ENCODE measurements at regions not wholly inside any gene's neighbourhood (a gene's known extent, or its start where the extent isn't known, plus 50 kb on each side); places are given as distances from the start of the nearest gene placed in this dataset.

GRCh38 chr1:228853191-228853590, 117.9 kb downstream of the RHOU start:
- Mint-ChIP-seq H3K36me3 (no peaks in the 10 kb centered on the region), H3K4me1 (ENCODE audit: unreplicated experiment) (peaks cover 24% of the 10 kb centered on the region), H3K27me3 (no peaks in the 10 kb centered on the region), H3K9me3 (peaks cover 4% of the 10 kb centered on the region), H3K4me3 (no peak overlapping the region), H3K27ac (no peak overlapping the region)
- no peak for DNase-seq (ENCODE audit: extremely low spot score, unreplicated experiment)
- no peak for TF ChIP-seq CTCF (conservative IDR thresholded peaks at IDR 0.05)

- no peaks in the 10 kb centered on the region for H3K27me3 Mint-ChIP-seq
- H3K36me3 Mint-ChIP-seq, result no peaks in the 10 kb centered on the region
- H3K9me3 Mint-ChIP-seq, result peaks cover 4% of the 10 kb centered on the region
- no peak for DNase-seq (ENCODE audit: extremely low spot score, unreplicated experiment)
- H3K4me1 Mint-ChIP-seq (ENCODE audit: unreplicated experiment), result peaks cover 20% of the 10 kb centered on the region
- H3K27ac Mint-ChIP-seq, result no peak overlapping the region
- no peak for TF ChIP-seq CTCF (conservative IDR thresholded peaks at IDR 0.05)
- no peak overlapping the region for H3K4me3 Mint-ChIP-seq
These were observed 118.4 kb downstream of the RHOU start for GRCh38 chr1:228853637-228854036.

GRCh38 chr1:228854907-228855306, 119.6 kb downstream of the RHOU start:
- TF ChIP-seq CTCF (conservative IDR thresholded peaks at IDR 0.05), result no peak
- Mint-ChIP-seq H3K4me3 (no peak overlapping the region), H3K27me3 (no peaks in the 10 kb centered on the region), H3K4me1 (ENCODE audit: unreplicated experiment) (peaks cover 17% of the 10 kb centered on the region), H3K36me3 (no peaks in the 10 kb centered on the region), H3K27ac (no peak overlapping the region), H3K9me3 (peaks cover 4% of the 10 kb centered on the region)
- no peak for DNase-seq (ENCODE audit: extremely low spot score, unreplicated experiment)

- Mint-ChIP-seq H3K27ac (no peak overlapping the region), H3K27me3 (no peaks in the 10 kb centered on the region), H3K4me3 (no peak overlapping the region), H3K4me1 (ENCODE audit: unreplicated experiment) (peaks cover 29% of the 10 kb centered on the region), H3K36me3 (no peaks in the 10 kb centered on the region), H3K9me3 (peaks cover 4% of the 10 kb centered on the region)
- no peak for TF ChIP-seq CTCF (conservative IDR thresholded peaks at IDR 0.05)
- DNase-seq (ENCODE audit: extremely low spot score, unreplicated experiment), result no peak
These were observed 122.3 kb downstream of the RHOU start for GRCh38 chr1:228857611-228858010.

- H3K9me3 Mint-ChIP-seq, result no peaks in the 10 kb centered on the region
- no peaks in the 10 kb centered on the region for H3K27me3 Mint-ChIP-seq
- no peaks in the 10 kb centered on the region for H3K36me3 Mint-ChIP-seq
- peak overlapping the region; percentile 92 for H3K27ac Mint-ChIP-seq
- DNase-seq (ENCODE audit: extremely low spot score, unreplicated experiment), result no peak
- H3K4me3 Mint-ChIP-seq, result peak overlapping the region; percentile 77
- no peak for TF ChIP-seq CTCF (conservative IDR thresholded peaks at IDR 0.05)
- H3K4me1 Mint-ChIP-seq (ENCODE audit: unreplicated experiment), result peaks cover 60% of the 10 kb centered on the region
These were observed 125.9 kb downstream of the RHOU start for GRCh38 chr1:228860911-228861831.

Measured in type B pancreatic cell (in vitro differentiated cells).